ENCODE measurements at regions not wholly inside any gene's neighbourhood (a gene's known extent, or its start where the extent isn't known, plus 50 kb on each side); places are given as distances from the start of the nearest gene placed in this dataset.

DNA sequence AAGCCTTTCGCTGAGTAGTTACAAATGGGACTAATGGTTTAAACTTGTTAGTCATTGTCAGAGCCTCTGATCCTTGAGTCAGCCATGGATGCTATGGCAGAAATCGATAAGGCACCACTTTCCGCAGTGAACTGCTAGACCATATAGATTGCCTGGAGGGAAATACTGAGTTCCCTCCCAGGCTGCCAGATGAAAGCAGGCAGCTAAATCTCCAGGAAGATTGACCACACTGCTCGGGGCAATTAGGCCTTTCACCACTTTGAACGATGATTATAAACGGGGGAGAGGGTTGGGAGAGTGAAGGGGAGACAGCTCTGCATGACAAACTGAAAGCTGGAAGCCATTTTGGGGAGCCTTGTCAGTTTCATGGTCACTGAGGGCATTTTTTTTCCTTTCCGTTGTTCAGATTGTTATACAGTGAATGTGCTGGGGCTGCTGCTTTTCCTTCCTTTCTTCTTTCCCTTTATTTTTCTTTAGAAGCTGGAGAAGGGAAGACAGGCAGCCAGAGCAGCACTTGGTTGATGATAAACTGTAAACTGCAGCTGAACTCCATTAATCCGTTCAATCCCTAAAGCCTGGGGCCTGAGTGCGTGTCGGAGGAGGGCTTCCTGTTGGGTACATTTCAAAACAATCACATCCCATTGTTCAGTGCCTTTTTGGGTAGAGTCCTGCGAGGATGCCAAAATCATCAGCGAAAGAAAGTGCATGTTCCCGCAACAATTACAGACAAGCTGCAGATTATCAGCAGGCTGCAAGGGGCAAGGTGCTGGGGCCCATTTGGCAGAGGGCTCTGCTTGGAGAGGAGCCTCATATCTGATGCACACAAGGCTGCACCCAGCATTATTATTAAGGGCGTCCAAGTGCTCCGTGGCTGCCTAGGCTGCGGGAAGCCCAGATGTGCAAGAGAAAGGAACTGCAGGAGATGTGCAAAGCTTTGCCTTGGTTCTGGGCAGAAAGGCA, 308.4 kb downstream of the PSAT1 start:
- no peak for DNase-seq (ENCODE audit: low spot score)

DNA sequence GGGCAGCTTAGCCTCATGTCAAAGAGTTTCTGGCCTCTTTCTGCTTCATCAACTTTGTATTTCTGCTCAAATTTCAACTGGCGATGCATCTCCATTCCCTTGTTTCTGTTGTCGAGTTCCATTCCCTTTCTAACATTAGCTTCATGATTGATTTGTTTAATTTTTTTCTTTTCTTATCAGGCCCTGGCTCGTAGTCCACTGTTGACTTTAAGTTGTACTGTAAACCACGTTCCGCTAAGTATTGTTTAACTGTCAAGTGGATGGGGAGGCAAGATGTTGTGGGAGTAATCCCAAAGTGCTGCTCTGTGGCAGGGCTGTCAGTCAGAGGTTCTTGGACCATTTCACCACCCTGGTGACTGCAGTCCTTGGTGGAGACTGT, 309.1 kb downstream of the PSAT1 start:
- no peak for DNase-seq (ENCODE audit: low spot score)

DNA sequence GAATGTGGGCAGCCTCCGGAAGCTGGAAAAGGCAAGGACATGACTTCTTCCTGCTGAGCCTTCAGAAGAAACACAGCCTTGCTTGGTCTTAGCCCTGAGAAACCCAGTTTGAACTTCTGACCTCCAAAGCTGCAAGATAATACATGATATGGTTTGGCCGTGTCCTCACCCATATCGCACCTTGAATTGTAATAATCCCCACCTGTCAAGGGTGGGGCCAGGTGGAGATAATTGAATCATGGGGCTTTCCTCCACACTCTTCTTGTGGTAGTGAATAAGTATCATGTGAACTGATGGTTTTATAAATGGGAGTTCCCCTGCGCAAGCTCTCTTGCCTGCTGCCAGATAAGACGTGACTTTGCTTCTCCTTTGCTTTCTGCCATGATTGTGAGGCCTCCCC, 310.9 kb downstream of the PSAT1 start:
- DNase-seq (ENCODE audit: low spot score) = no peak

DNA sequence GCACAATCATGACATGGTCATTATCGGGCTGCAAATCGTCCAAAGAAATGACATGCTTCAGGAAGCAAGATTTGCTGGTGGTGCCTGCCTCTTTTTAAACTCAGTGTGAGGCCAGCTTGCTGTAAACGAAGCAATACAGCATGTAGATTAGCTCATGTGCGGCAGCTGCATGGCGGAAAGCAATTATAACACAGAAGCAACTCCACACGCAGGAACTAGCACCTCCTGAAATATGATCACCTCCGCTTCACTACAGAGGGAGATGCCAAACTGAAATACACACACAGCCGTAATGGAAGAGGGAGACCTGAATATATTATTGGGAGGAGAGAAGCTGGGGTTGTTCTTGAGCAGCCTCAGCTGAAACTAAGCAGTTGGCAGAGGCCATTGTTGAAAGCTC, 312.5 kb downstream of the PSAT1 start:
- no peak for DNase-seq (ENCODE audit: low spot score)

DNA sequence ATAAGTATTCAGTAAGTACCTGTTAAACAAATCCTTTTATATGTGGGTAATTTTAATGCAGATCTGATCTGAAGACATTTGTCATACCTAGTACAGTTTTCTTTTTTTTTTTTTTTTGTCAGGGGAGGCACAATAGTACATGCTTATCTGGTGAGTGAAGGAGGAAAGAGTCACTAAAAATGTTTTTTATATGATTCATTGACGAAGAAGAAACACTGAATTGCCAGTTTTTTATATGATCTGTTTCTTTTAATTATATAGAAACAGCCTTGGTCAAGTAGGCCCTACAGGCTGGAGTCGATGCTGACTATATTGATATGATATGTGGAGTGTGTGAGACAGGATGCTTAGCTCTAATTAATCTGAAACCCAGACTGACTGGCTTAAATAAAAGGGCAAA, 315.2 kb downstream of the PSAT1 start:
- no peak for DNase-seq (ENCODE audit: low spot score)

DNA sequence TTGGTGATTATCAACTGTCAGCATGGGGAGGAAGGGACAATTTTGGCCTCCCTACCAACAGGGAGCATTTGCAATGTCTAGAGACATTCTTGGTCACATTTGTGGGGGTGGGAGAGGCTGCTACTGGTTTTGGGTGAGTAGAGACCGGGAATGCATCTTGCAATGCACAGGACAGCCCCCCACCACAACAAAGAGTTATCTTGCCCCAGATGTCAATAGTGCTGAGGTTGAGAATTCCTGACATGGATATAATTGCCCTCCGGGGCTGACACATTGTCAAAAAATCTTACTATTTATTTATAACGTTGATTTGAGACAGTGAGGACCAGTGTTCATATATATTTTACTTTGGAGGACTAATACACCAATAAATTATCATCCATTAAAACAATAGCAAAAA, 316.1 kb downstream of the PSAT1 start:
- DNase-seq (ENCODE audit: low spot score) = no peak

DNA sequence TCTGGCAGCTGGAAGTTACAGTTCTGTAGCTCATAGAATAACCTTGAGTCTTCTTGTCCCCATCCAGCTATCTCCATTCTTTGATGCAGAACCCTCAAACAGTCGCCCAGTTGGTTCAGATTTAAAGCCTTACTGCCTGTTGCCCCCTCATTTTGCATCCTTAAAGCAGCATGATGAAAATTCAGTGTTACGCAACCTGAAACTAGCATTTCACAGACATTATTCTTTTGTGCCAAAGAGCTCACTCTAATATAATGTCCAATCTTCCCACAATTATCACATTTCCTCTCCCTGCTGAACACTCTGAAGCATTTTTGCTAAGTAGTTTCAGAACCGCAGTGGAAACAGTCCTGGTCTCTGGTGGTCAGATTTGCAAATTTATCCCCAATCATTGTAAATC, 318.0 kb downstream of the PSAT1 start:
- no peak for DNase-seq (ENCODE audit: low spot score)

DNA sequence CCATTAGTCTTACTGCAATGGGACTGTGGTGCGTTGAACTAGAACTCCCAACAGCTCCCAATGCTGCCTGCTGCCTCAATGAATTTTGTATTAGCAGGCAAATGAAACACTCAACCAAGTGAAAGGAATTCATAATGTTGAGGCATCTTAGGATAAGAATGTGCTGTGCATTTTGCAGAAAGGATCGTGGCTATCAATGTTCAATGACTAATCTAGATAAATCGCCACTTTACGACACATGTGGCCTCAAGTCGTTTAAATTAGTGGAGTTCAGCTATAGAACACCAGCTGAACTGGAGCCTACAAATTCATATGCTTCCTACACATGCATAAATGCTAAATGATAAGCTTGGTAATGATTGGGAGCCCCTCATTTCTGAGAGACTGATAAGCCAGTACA, 318.4 kb downstream of the PSAT1 start:
- DNase-seq (ENCODE audit: low spot score) = no peak

DNA sequence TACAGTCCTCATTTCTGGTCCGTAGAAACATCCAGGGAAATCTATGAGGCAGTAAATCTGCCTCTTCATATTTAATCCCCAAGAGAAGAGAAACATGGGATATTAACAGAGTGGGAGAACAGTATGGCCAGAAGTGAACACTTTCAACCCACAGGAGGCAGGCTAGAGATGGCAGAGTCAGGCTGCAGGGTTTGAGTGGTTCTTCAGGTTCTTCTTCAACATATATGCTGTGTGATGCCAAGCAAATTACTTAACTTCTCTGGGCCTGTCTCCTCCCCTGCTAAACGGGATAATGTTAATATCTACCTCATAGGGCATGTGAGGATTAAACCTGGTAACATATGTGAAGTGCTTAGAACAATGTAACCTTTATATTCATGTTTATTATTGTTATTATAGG, 321.8 kb downstream of the PSAT1 start:
- no peak for DNase-seq (ENCODE audit: low spot score)

DNA sequence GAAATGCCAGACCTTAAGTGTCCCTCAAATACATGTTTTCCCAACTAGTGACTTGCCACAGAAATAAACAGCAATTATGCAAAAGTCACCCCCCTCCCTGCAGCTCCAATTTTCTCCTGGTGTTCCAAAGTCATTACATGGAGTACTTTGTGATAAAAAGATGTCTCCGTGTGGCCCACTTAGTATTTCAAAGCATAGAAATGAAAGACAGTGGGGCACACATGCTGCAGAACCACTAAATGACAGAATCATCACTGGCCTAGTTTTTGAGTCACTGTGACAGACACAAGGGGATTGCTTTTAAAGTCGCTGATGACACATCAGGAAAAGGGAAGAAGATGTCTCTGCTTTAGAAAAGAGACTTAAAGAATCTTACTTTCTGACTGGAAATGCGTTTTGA, 323.4 kb downstream of the PSAT1 start:
- DNase-seq (ENCODE audit: low spot score) = no peak

DNA sequence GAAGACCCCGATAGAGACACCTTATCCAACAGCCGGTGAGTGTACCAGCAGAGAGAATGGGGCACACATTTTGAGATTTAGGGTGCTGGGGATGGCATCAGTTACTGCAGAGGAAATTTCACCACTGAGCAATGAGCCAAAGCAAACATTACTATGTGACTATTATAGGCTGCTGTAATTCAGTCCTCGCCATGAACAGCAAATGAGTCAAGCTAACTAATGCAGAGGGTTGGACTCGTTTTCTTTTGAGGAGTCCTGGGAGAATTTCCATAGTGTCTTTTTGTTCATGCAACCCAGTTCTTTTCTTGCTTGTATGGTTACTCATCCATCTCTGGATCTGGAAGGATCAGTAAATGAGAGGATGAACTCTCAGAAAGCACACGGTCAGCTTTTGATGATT, 323.8 kb downstream of the PSAT1 start:
- no peak for DNase-seq (ENCODE audit: low spot score)

DNA sequence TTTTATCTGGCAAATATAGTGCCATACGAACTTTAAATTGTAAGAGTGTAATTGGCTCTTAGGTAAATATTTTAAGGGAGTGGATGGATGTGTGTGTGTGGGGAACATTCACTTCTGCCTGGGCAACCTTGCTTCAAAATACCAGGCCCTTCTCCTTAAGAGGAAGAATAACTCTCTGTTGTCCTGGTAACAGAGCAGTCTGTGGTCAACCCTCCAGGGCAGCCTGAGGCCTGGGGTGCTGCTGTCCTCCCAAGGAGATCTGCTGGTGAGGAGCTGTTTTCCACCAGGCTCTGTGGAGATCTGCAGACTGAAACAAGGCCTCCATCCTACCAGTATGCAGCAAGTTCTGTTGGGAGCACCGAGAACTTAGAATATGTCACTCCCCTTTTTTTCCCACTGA, 325.2 kb downstream of the PSAT1 start:
- DNase-seq (ENCODE audit: low spot score) = no peak

DNA sequence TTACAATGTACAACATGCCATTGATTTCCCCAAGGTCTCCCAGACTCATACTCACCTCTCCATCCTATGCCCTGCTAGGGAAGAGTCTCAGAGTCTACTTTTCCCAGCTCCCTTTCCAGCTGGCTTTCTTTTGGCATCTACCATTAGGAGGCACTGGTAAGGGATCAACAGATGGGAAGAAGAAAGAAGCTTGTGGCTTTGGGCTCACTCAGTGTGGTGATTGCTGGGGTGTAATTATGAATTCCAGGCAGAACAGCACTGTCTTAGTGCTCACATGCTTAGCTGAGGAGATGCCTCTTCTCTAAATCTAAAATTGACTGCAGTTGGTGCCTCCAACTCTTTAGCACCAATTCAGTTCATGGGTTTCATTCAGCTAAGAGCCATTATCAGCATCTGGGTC, 330.0 kb downstream of the PSAT1 start:
- no peak for DNase-seq (ENCODE audit: low spot score)

DNA sequence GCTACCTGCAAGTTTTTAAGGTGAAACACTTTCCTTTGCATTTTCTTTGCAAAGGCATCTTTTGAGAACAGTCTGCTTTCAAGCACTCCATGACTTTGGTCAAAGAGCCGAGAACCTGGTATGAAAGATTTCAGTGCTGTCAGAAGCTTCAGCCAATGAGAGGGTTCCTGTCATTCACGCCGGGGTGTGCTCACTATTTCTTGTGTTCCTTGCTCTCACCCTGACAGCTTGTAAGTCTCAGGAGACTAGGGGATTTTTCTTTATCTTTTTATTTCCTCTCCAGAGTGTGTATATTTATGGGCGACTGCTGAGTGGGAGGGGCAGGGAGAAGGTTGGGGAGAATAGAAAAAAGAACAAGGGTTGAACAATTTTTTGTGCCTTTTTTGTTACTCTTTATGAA, 334.0 kb downstream of the PSAT1 start:
- DNase-seq (ENCODE audit: low spot score) = no peak

DNA sequence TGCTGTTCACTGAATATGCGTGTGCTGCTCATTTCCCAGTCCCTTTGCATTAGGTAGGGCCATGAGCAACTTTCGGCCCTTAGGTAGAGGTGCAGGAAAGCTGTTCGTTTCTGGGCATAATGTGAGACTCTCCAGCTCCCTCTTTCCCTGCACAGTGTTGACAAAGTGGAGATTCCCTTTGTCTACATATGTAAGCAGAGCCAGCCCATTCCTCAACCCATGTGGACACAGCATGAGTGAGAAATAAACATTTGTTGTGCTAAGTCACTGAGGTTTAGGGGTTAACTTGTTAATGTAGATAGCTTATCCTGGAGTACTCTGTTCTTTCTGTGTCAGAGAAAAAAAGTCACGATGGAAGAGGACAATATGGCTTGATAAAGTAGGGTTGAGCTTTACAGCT, 343.8 kb downstream of the PSAT1 start:
- DNase-seq (ENCODE audit: low spot score) = no peak

DNA sequence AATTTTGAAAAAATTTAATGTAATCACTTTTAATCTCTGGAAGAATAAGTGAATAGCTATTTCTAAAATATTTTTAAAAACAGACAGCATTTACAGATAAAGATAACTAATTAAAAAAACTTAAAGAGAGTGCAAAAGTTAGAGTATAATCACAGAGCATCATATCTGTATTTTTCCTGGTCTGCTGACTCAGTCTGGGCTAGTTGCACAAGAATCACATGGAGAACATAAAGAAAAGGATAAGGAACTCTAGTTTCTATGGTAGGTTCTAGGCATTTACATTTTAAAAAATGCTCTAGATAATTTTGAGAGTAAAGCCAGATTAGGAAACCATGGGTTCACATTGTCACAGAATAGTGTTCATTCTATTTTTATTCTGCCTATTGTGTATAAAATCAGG, 347.4 kb downstream of the PSAT1 start:
- DNase-seq (ENCODE audit: low spot score) = no peak

DNA sequence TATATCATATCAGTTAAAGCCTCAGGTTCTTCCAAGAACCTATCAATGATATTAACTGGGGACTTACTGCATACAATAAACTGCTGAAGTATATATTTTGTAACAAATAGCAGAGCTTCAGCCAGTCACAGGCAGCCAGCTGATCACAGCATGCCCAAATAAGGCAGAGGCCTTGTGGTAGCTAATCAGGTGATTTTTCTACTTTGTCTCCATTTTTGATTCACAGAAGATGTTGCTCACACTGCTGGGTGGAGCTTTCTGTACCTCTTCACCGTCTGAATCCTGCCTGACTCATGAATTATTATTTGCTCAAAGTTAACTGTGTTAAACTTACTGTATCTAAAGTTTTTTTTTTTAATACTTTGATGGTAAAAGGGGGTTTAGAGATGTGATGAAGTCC, 357.4 kb downstream of the PSAT1 start:
- DNase-seq (ENCODE audit: low spot score) = no peak

DNA sequence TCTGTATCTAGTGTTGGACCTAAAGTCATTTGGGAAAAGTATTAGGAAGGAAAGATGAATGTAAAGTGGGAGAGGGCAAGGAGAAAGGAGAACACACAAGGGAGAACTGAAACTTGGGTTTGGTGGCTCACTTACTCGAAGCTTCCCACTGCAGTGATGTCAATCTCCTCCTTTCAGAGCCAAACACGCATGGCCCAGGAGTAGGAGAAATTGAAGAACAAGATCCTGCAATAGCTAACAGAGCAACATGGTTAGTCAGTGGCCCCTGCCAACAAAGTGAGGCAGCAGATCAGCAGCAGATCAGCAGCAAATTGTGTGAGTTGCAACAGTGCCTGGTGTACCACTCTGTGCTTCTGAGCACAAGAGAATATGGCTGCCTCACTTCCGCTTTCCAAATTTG, 366.4 kb downstream of the PSAT1 start:
- no peak for DNase-seq (ENCODE audit: low spot score)

DNA sequence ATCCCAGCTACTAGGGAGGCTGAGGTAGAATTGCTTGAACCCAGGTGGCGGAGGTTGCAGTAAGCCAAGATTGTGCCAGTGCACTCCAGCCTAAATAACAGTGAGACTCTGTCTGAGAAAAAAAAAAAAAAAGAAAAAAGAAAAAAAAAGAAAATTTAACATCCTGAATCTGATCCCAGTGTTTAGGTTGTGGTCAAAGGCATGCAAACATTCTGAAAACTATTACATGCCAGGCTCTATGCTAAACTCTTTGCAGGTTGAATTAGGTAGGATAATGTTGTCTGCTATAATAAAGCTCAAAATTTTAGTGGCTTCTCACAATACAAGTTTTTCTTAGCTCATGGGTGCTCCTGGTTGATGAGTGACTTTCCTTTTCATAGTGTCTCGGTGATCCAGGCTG, 367.4 kb downstream of the PSAT1 start:
- no peak for DNase-seq (ENCODE audit: low spot score)

DNA sequence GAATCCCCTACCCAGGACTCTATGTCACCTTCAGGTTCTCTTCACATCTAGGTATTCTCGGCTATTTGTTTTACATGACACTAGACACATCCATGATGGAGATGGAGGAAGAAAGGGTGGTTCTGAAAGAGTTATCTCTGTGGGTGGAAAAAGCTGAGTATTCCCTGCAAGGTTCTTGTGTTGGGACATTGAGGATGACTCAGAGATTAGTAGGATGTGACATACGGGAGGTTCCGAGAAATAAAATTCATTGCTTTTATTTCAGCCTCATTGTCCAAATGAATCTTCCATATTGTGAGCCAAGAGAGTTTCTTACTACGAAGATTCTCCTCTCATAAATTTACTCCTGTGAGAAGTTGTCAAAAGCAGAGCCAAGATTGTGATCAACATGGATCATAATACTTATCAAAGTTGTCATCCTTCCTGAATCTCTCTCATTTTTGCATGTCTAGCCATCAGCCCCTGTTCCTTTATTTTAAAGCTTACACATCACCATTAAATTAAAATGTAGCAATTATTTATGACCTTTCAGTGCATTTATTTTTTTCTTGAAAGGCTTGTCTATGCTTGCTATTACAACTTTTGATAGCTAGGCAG, 370.0 kb downstream of the PSAT1 start:
- DNase-seq (ENCODE audit: low spot score) = no peak

DNA sequence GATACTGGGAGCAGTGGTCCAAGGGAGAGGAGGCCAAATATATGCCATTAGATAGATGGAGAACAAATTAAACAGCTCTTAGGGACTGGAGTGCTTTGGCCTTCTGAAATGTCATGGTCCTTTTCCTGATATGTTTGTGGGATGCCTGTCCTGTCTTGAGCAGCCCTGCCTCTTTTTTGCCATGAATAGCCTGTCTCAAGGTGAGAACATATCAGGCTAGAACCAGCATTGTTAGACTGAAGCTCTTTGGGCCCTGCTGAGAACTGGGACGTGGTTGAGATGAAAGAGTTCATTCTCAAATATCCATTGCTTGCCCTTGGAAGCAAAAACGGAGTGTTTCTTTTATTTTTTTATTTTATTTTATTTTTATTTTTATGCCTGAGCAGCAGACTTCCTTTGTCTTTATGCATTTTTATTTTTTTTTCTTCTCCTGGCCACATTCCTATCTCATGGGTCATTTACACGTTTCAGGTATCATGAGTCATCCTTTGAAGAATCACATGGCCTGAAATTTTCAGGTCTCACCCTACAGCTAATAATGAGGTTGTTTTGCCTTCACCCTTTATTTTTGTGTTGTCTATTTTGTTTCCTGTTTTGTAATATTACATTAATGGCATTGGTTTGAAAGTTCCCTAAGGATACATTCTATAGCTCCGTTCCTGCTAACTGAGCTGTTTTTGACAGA, 371.4 kb downstream of the PSAT1 start:
- peak; percentile 54 for DNase-seq (ENCODE audit: low spot score)

DNA sequence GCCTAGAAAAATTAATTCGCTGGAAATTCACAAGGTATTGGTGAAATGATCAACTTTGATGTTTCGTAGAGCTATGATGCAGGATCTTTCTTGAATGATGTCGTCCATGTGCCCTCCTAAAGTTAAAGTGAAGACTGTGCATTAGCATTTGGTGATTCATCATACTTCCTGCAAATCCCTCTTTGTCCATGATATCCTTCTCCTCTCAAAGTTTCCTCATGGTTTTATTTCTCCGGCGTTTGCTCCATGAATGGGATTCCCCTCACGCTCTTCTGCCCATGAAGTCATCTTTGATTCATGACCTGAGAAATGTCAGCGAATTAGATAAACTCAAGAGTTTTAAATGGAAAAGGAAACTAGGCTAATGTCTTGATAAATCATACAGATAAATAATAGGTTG, 372.7 kb downstream of the PSAT1 start:
- DNase-seq (ENCODE audit: low spot score) = no peak

DNA sequence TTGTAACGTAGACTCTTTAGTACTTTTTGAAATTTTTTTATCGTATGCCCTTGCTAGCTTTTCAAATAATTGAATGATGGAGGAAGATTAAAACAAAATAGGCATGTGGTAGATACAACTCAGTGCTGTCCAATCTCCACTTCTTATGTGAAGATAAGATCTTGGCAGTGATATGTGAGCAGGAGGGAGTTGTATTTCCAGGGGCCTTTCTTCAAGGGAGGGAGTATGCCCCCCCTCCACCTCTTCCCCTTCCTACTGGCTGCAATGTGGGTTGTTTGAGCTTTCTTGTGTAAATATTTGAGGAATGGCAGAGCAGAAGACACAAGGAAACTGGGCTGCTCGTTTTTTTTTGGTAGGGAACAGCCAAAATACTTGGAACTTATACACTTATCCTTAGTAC, 374.9 kb downstream of the PSAT1 start:
- no peak for DNase-seq (ENCODE audit: low spot score)
